ENCODE measurements at regions not wholly inside any gene's neighbourhood (a gene's known extent, or its start where the extent isn't known, plus 50 kb on each side); places are given as distances from the start of the nearest gene placed in this dataset.

DNA sequence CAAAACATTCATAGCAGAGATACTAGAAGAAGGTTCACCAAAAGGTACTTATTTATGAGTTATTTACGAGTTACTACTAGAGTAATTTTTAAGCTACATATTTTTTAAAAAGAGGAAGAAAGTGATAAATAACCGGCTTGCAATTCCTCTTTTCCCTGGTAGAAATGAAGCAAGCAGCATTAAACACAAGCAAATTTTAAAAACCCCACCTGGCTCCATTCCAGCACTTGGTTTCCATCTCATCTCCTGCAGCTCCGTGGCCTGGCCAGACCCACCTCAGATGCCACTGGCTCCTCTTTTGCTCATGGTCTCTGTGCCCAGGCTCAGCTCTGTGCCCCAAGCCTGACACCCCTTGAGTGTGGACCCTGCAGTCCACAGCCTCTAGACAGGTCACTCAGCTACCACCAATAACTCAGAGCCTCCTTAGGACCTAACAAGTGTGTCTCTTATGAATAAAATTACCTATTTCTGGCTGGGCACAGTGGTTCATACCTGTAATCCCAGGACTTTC lies 479.5 kb downstream of the TNS3 start:
- 39 to 70% (median 42%) methylated on average over 3 of the region's 3 CpGs for WGBS, 3 donors
- no peak overlapping the region for H3K27ac ChIP-seq (ENCODE audit: low read depth, low read length)

DNA sequence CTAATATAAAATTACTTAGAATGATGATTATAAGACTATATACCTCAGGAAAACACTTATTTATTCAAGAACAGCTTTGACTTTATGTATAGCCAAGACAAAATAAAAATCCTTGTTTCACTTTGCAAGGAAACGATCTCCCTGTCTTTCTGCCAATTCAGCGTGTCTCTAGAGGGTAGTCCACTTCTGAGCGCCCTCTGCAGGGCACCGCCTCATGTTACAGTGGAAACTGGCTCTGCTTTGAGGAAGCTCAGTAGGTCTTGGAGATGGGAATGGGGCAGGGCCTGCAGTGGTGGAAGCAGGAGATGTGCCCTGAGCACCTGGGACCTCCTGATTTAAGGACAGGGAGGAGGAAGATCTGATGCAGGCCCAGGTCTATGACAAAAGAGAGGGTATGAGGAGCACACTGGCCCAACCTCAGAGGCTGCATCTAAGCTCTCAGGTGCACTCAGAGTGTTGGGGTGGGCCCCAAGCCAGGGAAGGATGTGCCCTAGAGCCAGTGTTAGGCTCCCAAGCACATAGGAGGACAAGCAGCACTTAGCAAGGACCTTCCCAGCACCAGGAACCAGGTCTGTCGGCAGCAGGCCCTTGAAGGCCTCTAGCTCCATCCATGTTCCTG lies 481.0 kb downstream of the TNS3 start:
- H3K27ac ChIP-seq (ENCODE audit: low read depth, low read length) = no peak overlapping the region
- 44 to 54% (median 48%) methylated on average over 5 of the region's 5 CpGs for WGBS, 3 donors

DNA sequence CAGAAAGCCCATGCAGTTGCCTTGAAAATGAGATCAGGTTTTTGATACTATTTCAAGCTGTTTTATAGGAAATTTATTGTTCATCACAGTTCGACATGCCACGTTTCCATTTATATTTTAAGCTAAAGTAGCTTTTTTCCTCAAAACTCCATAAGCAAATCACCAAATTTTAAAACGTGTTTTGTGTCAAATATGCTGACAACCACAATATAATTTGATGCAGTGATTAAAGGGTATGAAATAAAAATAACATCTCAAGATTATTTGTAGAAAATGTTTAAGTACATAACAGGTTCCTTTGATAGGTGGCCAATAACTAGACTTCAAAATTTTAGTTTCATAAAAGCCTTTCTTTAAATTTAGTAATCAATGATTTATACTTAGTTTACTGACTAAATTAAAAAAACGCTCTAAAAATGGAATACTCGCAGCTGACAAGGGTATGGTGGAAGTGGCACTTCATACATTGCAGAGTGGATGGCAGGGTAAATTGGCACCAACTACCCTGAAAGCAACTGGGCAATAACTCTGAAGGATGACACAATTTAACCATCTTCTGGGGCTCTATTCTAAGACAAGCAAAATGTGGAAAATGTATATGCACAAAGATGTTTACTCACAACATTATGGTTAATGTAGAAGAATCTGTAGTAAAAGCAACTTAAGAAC lies 481.6 kb downstream of the TNS3 start:
- no peak overlapping the region for H3K27ac ChIP-seq (ENCODE audit: low read depth, low read length)
- WGBS, 3 donors = 84 to 92% (median 87%) methylated on average over 5 of the region's 5 CpGs

DNA sequence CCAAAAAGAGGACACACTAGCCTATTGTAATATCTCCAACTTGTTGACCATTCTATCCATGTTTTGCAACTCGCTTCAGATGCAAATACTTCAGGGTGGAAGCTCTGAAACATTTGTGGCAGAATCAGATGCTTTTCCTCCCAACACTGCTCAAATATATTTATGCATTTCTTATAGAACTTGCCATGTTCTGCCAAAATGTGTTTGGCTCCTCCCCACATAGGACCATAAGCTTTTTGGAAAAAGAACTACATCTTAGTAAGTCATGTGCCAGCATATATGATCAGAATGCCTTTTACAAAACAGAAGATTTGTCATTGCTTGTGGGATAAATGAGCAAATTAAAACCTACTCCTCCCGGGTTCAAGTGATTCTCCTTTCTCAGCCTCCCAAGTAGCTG lies 484.5 kb downstream of the TNS3 start:
- H3K27ac ChIP-seq (ENCODE audit: low read depth, low read length) = no peak overlapping the region
- 95 to 97% (median 96%) methylated on average over 2 of the region's 2 CpGs for WGBS, 3 donors

GRCh38 chr7:47095946-47096345 lies 486.0 kb downstream of the TNS3 start:
- H3K27ac ChIP-seq (ENCODE audit: low read depth, low read length) = no peak overlapping the region
- 79 to 92% (median 91%) methylated on average over 1 of the region's 1 CpG for WGBS, 3 donors

DNA sequence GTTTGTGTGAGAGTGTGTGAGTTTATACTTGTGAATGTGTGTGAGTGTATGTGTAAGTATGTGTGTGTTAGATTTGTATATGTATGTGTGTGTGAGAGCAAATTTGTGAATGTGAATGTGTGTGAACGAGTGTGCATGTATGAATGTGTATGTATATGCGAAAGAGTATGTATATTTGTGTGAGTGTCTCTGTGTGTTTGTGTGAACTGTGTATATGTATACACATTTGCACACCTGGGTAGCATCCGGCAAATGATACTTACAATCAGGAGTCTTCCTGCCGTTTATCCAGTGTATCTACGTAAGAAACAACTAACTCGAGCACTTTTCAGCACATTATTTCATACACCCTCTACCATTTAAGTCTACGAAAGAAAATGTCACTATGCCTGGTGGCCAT lies 487.4 kb downstream of the TNS3 start:
- 95 to 97% (median 96%) methylated on average over 7 of the region's 7 CpGs for WGBS, 3 donors
- no peak overlapping the region for H3K27ac ChIP-seq (ENCODE audit: low read depth, low read length)

DNA sequence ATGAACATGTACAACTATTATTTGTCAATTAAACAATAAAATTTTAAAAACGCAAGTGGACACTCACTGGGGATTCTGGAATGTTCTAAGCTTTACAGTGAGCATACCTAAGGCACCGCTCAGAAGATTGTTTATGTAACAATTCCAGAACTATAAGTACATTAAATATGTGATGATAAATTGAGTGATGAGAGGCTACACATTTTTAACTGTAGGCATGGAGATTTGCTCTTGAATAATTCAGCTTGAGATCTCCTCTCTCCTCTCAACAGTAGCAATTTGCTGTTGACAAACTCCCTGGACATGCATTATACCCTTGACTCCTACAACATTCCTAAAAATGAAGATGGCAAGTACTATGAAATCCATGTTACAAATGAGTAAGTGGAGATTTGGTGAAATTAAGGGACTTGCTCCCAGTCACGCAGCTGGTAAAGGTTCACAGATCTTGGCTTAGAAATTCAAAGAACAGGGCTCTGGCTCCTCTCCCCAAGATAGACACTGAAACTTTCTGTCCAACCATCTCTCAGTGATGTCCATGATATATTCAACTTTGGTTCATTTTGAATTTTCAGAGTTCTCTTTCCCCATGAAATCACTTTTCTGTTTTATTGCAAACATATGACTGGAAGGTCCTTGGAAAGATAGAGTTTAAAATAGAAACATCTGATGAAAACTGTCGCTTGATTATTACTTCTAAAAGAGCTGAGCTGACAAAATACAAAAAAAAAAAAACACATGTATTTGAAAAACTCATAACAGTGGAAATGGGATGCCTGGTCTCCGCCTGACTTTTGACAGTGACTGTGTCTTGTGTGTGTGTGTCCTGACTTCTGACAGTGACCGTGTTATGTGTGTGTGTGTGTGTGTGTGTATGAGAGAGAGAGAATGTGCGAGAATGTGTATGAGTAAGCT lies 488.3 kb downstream of the TNS3 start:
- no peak overlapping the region for H3K27ac ChIP-seq (ENCODE audit: low read depth, low read length)
- WGBS, 3 donors = 82 to 89% (median 86%) methylated on average over 7 of the region's 7 CpGs

- H3K27ac ChIP-seq (ENCODE audit: low read depth, low read length) = no peak overlapping the region
Observed at GRCh38 chr7:47092336-47092735, 489.6 kb downstream of the TNS3 start.

DNA sequence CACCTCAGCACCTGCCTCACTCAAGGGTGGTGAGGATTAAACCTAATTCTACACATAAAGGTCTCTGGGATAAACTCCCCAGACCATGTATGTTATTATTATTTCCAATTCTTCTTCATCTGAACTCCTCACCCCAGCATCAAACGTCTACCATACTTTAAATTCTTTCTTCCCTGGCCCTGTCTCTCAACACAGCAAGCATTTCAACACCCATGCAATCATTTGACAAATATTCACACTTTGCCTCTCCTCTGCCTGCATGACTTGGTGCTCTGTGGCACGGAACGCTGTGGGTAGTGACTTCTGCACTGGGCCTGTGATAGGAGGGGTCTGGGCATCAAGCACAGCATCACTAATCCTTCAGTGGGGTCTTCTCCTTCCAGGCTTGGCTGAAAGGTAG lies 490.8 kb downstream of the TNS3 start:
- H3K27ac ChIP-seq (ENCODE audit: low read depth, low read length) = no peak overlapping the region
- 79 to 86% (median 84%) methylated on average over 3 of the region's 3 CpGs for WGBS, 3 donors

GRCh38 chr7:47089461-47089860 lies 492.4 kb downstream of the TNS3 start:
- H3K27ac ChIP-seq (ENCODE audit: low read depth, low read length) = no peak overlapping the region
- 72 to 84% (median 79%) methylated on average over 6 of the region's 6 CpGs for WGBS, 3 donors

GRCh38 chr7:47089068-47089417 lies 492.9 kb downstream of the TNS3 start:
- 17 to 49% (median 33%) methylated on average over 1 of the region's 1 CpG for WGBS, 3 donors
- no peak overlapping the region for H3K27ac ChIP-seq (ENCODE audit: low read depth, low read length)

GRCh38 chr7:47088329-47089067 lies 493.4 kb downstream of the TNS3 start:
- WGBS, 3 donors = 36 to 40% (median 40%) methylated on average over 14 of the region's 14 CpGs
- no peak overlapping the region for H3K27ac ChIP-seq (ENCODE audit: low read depth, low read length)

DNA sequence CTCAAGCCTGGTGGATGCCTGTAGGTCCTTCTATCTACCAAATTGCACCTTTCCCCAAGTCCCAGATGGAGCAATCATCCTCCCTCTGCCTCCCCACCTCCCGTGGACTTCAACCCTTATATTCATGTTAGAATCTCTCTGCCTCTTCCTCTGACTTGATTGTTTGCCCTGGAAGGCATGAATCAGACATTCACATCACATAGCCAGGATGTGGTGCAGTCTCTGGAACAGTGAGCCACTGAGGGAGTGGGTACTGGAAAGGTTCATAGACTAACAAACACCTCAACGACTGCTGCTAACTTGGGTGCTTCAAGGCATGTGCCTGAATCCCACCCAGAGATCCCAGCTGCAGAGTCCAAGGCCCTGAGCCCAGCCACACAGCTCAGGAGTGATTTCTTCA lies 494.0 kb downstream of the TNS3 start:
- no peak overlapping the region for H3K27ac ChIP-seq (ENCODE audit: low read depth, low read length)
- WGBS, 3 donors = 55 to 78% (median 72%) methylated on average over 2 of the region's 2 CpGs

- WGBS, 3 donors = 88 to 100% (median 96%) methylated on average over 1 of the region's 1 CpG
- H3K27ac ChIP-seq (ENCODE audit: low read depth, low read length) = no peak overlapping the region
Observed at GRCh38 chr7:47085491-47086275, 496.2 kb downstream of the TNS3 start.

DNA sequence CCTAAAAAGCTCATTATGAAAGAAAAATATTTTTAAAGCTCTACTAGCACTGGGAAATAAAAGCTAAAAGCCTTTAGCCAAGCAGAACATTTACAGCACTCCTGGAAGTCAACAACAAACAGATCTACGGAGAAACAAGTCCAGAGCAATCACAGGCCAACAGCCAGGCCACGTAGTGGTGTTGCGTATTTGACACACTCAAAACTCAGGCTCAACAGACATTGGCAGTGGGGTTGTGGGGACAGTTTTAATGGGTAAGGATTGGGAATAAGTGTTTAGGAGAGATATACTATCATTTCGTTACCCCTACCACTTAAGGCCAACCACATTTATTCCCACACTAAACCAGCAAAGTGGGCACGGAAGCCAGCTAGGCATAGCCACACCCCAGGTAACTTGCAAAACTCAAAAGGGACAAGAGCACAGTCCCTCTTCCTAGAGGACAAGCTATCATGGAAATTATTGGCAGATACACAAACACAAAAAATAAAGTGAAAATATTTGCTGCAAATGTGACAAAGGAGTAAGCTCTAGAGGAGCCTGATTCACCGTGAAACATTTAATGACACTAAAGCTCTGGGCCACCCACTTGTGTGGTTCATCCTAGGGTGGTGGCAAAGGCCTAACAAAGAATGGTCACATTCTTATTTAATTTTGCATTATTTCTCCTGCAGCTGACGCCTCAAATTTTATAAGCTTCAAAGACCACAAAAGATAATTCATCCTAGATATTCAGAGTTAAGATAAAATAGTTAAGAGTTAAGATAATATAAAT lies 498.2 kb downstream of the TNS3 start:
- WGBS, 3 donors = 81 to 94% (median 89%) methylated on average over 7 of the region's 7 CpGs
- H3K27ac ChIP-seq (ENCODE audit: low read depth, low read length) = no peak overlapping the region

- 78 to 87% (median 80%) methylated on average over 3 of the region's 3 CpGs for WGBS, 3 donors
- H3K27ac ChIP-seq (ENCODE audit: low read depth, low read length) = no peak overlapping the region
Observed at GRCh38 chr7:47080816-47081215, 501.1 kb downstream of the TNS3 start.

DNA sequence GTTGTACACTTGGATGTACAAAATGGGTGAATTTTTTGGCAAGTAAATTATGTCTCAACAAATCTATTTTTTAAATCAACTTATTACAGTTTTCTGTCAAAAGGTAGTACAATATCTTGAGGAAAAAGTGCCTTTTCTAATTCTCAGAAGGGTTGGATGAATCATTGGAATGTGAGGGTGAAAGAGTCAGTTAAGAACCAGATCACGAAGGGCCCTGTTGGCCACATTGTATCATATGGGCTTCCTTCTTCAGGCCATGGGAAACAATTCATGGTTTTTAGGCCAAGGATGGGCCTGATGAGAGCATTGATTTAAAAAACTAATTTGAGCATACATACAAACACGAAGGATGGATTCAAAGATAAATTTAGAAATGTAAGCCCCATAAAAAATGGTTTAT lies 503.7 kb downstream of the TNS3 start:
- 75 to 92% (median 84%) methylated on average over 2 of the region's 2 CpGs for WGBS, 3 donors
- H3K27ac ChIP-seq (ENCODE audit: low read depth, low read length) = no peak overlapping the region

Data from adipose tissue (tissue), 3 donors.